Activated naive CD4-positive, alpha-beta T cell treated with anti-CD3 and anti-CD28 coated beads, Interleukin-2, amount 50 U/mL, for 16 hours (primary cell): ENCODE measurements at regions not wholly inside any gene's neighbourhood (a gene's known extent, or its start where the extent isn't known, plus 50 kb on each side); places are given as distances from the start of the nearest gene placed in this dataset.

Source experiments
- DNase-seq: peaks from one replicate; pipeline ENCODE4 v3.0.0-alpha.2; 2020

DNA sequence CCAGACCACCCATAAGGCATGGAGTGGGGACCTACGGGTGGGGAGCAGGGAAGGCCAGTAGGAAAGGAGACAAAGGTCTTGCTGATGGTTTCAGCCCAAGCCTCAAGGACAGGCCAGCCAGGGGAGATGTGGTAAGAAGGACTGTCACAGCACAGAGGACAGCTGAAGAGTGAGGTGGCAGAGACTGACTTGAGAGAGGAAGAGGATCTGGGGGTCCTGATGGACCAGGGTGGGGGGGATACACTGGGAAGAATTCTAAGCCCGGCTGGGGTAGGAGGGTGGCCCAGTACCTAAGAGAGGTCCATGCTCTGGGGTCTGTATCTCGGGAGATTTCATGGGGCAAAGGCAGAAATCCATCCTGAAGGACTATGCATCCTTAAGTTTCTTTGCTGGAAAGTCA lies 66.1 kb upstream of the THY1 start:
- DNase-seq: no peak

DNA sequence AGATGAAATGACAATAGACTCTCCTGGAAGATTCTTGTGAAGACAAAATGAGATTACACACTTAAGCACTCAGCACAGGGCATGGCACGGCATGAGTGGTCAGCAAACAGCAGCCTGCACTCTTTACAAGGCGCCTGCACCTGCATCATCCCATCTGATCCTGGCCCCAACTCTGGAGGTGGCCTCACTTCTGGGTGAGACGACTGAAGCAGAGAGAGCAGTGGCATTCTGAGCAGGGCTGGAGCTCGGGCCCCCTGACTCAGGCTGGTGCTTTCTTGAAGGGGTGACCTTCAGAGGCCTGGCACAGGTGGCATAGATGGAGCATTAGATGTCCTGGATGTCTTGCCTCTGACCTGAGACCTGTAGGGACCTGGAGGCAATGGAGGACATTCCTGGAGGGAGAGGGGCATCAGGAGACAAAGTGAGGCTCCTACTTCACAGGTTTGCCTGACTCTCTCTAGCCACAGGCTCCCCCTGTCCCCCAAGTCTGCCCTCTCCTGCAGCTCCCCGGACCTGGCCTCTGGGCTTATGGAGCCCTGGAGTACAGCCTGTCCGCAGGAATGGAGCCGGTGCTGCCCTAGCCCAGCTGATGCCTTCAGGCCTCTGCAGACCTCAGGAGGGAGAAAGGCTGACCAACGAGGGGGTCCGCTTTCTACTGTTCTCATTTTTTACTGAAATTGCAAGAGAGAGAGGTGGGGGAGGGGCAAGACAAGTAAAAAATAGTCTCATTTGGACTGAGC lies 65.5 kb upstream of the THY1 start:
- DNase-seq: no peak

DNA sequence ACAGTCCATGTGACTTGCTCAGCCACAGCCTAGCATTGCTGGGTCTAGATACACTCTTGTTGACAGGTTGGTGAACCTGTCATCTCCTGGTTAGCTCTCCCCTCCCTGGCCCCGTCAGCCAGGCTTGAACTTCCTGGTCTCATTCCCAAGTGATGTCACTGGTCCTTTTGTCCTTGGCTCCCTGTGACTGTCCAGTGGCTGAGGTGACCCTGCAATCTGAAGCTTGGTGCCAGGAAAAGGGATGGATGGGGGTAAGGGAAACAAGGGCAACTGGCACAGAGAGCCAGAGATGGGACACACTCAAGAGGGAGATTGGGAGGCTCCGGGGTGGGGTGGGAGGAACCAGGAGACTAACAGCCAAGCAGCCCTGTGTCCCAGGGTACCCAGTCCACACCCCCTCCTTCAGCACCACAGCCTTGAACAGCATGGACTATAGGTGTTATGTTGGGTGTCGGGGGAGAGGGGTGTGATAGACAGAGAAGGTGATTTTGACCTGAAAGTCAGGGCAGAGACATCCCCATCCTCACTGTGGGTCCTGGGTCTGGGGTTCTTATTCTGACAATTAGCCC lies 63.8 kb upstream of the THY1 start:
- DNase-seq: no peak

DNA sequence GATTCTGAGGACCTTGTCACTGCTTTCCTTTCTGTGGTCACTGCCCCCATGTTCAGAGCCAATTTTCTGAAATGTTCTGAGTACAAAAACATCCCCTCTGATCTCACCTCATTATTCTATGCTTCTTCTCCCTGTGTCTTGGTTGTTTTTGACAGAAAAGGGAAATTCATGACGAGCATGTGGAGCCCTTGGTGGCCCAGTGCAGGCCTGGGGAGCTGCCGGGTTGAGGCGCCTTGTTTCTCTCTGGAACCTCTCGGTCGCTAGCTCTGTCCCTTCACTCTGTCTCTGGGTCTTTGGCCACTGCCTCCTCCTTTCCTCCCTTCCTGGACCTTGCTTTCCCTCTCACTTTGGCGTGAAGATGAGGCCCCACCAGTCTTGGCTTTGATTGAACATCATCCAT lies 63.0 kb upstream of the THY1 start:
- no peak for DNase-seq

DNA sequence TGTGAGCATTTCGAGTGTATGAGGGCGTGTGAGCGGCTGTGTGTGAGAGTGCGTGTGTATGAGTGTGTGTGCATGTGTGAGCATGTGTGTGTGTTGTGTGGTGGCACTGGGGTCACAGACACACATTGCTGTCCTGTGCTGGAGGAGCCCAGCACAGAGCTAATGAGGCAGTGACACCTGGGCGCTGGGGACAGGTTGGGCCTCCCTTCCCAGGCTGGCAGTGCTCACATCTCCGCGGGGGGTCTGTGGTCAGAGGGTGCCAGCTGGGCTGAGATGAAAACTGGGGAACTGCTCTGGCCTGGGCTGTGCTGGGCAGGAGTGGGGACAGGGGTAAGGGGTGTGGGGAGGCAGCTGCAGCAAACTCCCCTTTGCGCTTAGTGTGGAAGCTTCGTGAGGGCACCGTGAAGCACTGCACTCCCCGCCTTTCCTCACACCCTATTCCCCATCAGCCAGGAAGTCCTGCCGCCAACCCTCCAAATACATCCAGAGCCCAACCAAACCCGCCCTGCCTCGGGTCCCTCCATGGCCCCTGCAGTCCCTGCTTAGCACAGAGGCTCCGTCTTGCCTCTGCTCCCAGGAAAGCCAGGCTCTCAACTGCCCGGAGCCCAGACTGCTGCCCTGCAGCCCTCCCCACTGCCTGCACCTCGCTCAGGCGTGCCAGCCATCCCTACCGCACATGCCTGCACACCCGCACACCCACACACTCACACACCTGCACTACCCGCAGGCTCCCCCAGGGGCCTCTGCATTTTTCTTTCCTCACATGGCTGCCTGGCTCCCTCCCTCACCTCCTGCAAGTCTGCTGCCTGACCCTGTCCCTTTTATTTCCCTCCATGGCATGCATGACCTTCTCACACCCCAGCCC lies 62.0 kb upstream of the THY1 start:
- no peak for DNase-seq

DNA sequence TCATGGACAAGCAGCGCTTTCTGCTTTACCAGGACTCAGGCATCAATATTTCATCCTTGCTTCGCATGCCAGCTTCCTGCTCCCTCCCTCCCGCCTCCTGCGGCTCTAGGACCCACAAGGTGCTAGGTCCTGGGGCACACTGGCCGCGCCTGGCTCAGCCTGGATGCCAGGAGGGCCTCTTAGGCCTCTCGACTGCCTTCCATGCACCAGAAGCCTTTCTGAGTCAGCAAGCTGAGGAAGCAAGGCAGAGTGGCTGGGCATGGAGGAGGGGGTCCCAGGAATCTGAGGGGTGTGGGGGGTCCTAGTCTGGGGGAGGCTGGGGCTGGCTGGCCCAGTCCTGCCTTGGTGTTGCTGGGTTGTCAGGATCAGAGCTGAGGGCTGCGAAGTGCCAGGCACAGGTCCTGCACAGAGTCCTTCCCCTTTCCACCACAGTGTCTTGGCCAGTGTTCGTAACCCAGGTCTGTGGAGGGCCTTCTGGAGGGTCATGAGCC lies 61.0 kb upstream of the THY1 start:
- DNase-seq: no peak

DNA sequence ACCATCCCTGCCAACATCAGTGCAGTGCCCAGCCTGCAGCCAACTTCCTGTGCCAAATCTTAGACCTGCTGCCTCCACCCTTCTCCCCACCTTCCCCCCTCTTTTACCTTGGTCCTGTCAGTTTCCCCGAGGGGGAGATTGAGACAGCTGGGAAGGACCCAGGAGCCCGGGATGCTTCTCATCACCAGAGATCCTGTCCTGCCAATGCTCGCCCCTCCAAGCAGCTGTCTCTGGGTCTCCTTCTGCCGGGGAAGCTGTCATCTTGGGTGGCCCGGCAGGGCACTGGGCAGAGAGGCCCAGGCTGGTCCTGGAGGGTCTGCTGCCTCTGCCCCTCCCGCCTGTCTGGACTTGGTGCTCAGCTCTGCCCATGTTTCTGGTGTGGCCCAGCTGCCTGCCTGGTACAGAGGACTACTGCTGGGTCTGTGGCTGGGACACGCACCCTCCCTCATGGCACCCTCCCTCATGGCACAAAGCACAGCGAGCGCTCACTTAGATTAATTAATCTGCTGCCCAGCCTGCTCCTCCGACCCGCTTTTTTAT lies 60.4 kb upstream of the THY1 start:
- no peak for DNase-seq

DNA sequence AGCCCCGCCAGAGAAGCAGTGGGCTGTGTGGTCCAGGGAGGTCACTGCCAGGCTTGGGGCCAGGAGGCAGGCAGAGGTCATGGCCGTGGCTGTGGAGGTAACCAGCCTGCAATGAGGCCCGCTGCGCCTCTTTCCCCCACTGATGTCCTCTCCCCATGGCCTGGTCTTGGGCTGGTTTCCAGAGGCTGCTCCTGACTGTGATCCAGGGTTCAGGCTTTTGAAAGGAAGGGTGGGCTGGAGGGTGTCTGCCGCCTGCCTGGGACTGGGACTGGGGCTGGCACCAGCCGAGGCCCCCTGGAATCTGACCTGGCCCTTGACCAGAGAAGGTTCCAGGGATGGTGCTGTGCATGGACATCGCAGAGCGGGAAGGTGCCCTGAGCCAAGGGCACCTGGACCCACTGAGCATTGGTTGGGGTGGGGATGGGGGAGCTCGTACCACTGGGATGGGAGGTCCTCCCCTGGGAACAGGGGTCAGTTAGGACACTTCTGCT lies 59.6 kb upstream of the THY1 start:
- no peak for DNase-seq

DNA sequence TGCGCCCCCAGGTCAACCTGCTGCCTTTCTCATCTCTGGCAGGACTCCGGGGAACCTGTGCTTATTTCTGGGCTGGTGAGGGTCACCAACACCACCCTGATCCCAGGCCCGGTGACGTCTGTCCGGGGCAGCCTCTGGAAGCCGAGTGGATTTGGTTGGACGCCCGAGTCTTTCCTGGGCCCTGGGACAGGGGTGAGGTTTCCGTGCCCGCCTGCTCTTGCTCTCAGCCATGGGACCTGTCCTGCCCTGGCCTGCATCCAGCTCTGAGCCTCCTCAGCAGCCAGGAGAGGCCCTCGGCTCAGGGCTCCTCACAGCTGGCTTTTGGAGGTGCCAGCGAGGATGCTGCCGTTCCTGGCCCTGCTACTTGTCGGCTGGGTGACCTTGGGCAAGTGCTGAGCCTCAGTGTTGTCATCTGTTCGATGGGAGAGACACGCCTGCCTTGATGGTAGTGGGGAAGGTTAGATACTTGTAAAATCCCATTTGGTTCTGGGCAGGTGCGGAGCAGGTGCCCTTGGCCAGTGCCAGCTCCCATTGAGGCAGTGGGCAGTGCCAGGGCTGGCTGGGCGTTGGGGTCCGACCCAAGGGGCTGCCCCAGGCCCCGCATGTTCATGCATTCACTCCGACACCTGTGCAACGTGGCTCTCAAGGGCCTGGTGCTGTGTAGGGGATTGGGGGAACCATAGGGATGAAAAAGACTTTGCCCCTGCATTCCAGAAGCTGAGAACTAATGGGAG lies 58.9 kb upstream of the THY1 start:
- no peak for DNase-seq

DNA sequence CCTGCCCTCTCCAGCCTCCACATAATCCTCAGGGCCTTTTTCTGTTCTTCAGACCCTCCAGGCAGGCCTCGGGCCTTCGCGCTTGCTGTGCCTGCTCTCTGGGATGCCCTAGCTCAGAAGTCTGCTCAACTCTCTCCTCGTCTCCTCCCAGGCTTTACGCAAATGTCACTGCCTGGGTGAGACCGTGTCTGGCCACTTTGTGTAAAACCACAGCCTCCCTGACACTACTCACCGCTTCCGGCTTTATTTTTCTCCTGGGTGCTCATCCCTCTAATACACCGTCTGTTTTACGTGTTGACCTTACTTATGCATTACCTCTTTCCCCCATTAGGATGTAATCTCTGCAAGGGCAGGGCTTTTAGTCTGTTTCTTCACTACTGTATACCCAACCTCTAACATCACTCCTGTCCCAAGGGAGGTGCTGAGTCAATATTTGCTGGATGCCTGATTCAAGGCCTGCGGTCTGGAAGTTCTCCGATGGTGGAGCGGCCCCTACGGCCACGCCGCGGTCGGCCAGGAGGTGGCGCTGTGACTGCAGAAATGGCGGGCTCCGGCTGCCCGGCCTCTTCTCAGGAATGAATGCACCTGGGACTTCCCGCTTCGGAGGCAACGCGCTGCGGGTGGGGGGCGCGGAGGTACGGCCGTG lies 58.2 kb upstream of the THY1 start:
- DNase-seq: peak; percentile 67

DNA sequence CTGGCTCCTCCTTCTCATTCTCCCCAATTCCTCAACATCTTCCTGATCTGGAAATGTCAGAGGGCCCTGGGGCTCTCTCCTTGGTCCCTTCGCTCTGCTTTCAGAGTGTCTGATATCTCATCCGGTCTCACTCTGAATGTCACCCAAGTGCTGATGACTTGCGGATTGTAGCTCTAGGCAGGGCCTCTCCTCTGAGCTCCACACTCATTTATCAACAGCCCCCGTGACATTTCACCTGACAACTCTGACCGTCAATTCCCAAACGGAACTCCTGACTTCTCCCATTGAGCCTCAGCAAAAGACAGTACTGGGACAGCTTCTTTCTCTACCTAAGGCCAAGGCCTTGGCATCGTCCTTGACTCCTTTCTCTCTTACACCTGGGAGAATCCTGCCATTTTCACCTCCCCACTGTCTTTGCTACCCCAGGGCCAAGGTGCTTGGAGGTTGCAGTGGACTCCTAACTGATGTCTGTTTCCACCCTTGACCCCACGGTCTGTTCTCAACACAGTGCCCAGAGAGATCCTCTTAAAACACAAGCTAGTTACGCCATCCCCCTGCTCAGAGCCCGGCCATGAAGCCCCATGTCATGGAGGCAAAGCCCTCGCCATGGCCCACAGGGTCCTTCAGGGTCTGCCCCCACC lies 57.5 kb upstream of the THY1 start:
- DNase-seq: no peak

DNA sequence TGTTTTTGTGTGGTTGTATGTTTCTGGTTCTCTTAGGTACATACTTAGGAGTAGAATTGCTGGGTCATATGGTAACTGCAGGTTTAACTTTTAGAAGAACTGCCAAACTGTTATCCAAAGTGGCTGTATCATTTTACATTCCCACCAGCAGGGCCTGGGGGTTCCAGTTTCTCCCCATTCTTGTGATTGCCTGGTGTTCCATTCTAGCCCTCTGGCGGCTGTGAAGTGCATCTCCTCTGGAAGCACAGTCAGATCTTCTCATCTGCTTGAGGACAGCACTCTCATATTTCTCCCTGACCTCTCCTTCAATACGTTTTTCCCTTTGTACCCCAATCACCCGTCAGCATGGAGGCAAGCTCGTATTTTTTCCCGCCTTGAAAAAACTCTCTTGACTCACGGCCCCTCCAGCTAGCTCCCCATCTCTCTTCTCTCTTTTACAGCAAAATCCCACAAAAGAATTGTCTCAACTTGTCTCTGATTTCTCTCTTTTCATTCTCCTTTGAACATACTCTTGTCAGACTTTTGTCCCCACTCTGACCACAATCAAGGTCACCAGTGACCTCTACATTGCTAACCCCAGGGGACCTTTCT lies 56.8 kb upstream of the THY1 start:
- DNase-seq: no peak

DNA sequence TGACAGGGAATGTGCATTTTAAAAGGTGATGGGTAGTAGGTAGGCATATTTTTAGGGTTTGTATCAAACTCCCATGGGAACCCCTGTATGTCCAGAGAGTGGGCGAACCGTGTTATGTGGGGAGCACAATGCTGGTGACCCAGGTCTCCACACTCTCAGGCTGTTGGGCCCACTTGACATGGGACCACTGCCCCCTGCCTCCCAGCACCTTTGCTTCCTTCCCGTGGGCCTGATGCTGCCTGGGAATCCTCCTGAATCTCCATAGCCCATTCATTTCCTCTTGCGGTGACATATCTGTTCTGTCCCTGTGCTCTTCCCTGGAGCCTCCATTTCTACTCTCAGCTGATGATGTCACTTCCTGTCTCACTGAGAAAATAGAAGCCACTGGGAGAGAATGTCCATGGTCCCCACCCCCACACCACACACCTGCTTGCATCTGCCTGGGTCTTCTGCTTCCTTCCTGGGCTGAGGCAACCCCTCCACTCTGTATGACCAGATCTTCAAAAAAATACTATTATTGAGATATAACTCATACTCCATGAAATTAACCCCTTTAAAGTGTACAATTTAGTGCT lies 55.8 kb upstream of the THY1 start:
- DNase-seq: no peak

DNA sequence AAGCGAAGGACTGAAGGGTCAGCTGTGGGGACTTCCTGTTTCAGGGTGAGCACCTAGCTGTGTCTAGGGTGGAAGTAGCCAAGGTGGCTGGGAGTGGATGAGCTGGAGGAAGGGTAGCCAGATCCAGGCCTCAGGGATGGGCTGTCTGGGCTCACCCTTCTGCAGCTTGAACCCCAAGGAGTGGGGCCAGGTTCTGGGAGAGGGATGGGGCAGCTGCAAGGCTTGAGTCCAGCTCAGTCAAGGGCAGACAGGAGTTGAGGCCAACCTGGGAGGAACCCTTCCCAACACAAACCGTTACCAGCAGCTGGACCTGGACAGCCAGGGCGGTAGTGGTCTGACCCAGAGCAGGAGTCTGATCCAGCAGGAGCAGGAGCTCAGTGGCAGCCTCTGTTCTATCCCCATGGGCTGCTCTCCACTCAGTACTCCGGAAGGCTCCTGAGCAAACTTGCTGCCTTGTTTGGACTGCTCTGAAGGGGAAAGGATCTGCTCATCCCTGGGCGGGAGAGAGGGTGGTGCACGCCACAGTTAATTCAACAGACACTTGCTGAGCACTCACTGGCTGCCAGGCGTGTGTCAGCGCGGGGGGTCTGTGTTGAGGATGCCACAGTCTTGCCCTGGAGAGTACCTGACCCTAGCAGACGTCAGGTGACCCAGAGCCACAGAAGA lies 53.8 kb upstream of the THY1 start:
- no peak for DNase-seq

DNA sequence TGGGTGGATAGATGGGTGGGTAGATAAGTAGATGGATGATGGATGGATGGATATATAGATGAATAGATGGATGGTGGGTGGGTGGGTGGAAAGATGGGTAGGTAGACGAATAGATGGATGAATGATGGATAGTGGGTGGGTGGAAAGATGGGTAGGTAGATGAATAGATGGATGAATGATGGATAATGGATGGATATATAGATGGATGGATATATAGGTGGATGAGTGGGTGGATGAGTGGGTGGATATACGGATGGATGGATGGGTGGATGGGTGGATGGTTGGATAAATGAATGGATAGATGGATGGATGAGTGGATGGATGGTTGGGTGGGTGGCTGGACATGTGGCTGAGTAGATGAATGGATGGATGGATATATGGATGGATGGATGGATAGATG lies 53.1 kb upstream of the THY1 start:
- DNase-seq: no peak

DNA sequence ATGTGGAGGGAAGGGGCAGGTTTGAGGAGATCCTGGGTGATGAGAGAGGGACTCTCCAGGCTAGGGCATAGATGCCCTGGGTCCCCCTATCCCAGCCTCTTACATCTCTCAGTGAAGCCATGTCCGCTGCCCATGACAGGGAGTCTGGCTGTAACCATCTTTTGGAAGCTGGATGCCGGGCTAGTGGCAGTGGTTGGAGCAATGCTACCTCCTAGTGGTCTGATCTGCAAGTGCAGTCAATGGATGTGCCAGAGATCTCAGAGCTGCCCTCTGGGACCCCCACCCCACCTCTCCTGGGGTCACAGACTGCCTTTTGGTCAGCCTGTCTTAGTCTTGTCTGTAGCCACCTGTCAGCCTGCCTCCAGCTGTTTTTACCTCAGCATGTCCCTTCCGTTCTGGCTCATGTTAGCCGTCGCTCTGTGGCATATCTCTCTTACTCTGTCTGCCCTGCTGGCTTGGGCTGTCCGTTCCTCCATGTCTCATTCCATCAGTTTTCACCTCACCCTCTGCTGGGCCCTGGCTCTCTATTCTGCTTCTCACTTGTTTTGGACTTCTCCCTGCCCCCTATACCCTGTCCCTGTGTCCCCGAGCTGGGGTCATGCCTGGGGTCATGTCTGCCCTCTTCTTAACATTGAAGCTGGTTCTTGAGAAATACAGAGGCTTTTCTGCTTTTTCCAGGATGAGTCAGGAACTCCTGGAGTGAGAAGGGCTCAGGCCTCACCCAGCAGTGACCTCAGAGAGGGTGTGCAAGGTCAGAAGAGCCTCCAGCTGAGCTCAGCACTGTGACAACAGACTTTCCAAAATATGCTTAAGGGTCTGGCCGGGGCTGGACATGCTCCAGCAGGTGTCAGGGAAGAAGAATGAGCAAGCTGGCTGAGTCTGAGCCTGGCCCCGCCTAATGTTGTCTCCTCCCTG lies 52.0 kb upstream of the THY1 start:
- peak; percentile 50 for DNase-seq

DNA sequence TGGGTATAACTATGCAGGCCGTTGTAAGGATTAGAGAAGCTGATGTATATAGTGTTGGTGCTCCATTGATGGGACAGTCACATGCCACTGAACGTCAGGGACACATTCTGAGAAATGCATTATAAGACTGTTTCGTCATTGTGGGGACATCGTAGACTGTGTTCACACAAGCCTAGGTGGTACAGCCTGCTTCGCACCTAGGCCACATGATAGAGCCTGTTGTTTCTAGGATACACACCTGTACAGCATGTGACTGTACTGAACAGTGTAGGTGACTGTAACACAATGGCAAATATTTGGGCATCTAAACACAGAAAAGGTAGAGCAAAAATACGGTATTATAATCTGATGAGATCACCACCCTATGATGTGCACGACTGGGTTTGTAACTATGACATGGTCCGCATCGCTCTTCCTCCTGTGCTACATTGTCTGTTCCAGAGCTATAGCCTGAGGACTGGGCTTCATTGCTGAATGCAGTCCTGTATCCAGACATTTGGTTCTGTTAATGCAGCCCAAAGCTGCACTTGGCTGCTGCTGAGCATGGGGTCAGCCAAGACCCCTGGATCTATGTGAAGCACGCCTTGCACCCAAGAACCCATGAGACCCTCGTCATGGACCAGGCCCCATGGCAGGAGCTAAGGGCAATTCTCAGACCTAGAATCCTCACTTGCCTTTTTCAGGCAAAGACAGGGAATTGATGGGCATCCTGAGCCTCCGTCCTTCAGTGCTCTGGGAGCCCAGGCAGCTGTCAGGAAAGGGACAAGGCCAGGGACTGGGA lies 51.1 kb upstream of the THY1 start:
- no peak for DNase-seq

DNA sequence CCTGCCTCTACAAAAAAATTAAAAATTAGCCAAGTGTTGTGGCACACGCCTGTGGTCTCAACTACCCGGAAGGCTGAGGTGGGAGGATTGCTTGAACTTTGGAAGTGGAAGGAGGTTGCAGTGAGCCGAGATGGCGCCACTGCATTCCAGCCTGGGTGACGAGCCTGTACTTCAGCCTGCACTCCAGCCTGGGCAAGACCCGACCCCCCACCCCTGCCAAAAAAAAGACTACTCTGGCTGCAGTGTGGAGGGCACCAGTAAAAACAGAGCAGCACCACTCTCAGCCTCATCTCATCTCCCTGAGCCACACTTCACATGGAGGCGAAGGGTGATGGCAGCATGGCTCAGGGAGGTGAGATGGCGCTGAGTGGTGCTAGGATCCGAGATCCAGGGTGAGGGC lies 50.3 kb upstream of the THY1 start:
- DNase-seq: no peak
